Adrenal gland (tissue), 5 donors: ENCODE measurements at regions not wholly inside any gene's neighbourhood (a gene's known extent, or its start where the extent isn't known, plus 50 kb on each side); places are given as distances from the start of the nearest gene placed in this dataset.

Experiments used
- POLR2A ChIP-seq, 2 donors: fragments of 450-650 bp; IDR thresholded peaks; one replicate each; pipeline ENCODE4 v1.6.1; 2017; ENCODE audit warnings: antibody characterized with exemption in 2 of 2, mild to moderate bottlenecking in 2 of 2, moderate library complexity in 1 of 2
- TF ChIP-seq, protein P1 (sequence below), 6 experiments: fragments of 450-650 bp in 4 of 6; fragments of 200-600 bp in 2 of 6; sonication (generic) in 1 of 6; IDR thresholded peaks; 1 replicate in 5 of 6; 2 replicates in 1 of 6; pipeline versions ENCODE4 v1.5.1 to v1.8.0; 2016 to 2021; ENCODE audit warnings: antibody characterized with exemption in 6 of 6, mild to moderate bottlenecking in 2 of 6, moderate library complexity in 1 of 6
- donor health status: DM: no; HTN: no; CAD: no.

DNA sequence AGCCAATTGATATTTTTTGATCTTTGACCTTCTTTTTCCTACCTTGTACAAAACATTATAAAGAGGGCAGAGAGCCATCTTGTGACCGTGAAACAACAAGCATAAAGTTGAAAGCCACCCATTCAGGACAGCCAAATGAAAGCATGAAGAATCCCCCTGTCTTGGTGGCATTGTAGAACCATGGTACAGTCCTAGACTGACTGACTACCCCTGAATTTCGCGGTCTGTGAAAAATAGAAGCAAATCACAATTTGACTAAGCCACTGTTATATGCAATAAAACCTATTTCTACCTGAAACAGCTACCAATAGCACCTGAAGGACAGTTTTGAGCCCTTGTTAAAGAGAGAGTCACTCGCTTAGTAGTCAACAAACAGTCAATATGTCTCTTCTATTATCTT is 527.4 kb downstream of the MID1IP1 start:
- TF ChIP-seq POLR2A (IDR thresholded peaks at IDR 0.05), result no peak
- TF ChIP-seq, protein P1, sequence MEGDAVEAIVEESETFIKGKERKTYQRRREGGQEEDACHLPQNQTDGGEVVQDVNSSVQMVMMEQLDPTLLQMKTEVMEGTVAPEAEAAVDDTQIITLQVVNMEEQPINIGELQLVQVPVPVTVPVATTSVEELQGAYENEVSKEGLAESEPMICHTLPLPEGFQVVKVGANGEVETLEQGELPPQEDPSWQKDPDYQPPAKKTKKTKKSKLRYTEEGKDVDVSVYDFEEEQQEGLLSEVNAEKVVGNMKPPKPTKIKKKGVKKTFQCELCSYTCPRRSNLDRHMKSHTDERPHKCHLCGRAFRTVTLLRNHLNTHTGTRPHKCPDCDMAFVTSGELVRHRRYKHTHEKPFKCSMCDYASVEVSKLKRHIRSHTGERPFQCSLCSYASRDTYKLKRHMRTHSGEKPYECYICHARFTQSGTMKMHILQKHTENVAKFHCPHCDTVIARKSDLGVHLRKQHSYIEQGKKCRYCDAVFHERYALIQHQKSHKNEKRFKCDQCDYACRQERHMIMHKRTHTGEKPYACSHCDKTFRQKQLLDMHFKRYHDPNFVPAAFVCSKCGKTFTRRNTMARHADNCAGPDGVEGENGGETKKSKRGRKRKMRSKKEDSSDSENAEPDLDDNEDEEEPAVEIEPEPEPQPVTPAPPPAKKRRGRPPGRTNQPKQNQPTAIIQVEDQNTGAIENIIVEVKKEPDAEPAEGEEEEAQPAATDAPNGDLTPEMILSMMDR (IDR thresholded peaks at IDR 0.05), result no peak
